ENCODE measurements at regions not wholly inside any gene's neighbourhood (a gene's known extent, or its start where the extent isn't known, plus 50 kb on each side); places are given as distances from the start of the nearest gene placed in this dataset.

DNA sequence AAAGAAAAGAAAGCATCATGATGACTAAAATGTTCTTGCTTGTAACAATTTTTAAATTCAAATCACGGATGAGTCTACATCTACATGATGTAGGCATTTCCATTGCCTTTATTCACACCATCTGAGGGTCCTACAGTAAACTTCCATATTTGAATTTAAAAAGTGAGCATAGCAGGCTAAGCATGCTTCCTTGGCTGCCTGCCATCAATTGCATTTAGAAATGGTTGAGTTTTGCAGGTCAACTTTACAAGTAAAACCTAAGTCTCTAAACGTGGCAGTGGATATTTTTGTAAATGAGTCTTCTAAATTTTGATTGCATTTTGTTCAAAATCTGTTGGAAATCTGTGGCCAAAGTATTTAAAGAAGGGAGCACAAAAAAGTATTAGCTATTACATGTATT lies 136.5 kb upstream of the PTCH1 start:
- H3K27ac ChIP-seq (ENCODE audit: low read depth in 2 of 2, low read length in 2 of 2), result no peak overlapping the region
- H3K36me3 ChIP-seq (ENCODE audit: control insufficient read depth in 2 of 3, insufficient read depth in 3 of 3, low read length in 3 of 3), result no peaks in the 10 kb centered on the region
- no peaks in the 10 kb centered on the region for H3K9me3 ChIP-seq (ENCODE audit: control insufficient read depth in 2 of 3, insufficient read depth in 1 of 3, low read length in 3 of 3)
- intact Hi-C loops (cut with DNase I), result no loop called here
- TF ChIP-seq, protein P1, sequence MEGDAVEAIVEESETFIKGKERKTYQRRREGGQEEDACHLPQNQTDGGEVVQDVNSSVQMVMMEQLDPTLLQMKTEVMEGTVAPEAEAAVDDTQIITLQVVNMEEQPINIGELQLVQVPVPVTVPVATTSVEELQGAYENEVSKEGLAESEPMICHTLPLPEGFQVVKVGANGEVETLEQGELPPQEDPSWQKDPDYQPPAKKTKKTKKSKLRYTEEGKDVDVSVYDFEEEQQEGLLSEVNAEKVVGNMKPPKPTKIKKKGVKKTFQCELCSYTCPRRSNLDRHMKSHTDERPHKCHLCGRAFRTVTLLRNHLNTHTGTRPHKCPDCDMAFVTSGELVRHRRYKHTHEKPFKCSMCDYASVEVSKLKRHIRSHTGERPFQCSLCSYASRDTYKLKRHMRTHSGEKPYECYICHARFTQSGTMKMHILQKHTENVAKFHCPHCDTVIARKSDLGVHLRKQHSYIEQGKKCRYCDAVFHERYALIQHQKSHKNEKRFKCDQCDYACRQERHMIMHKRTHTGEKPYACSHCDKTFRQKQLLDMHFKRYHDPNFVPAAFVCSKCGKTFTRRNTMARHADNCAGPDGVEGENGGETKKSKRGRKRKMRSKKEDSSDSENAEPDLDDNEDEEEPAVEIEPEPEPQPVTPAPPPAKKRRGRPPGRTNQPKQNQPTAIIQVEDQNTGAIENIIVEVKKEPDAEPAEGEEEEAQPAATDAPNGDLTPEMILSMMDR (IDR thresholded peaks at IDR 0.05; ENCODE audit: borderline replicate concordance, extremely low read depth, insufficient read depth), result no peak
- no peak for DNase-seq
- H3K4me1 ChIP-seq (ENCODE audit: control insufficient read depth in 2 of 3, insufficient read depth in 2 of 3, low read depth in 1 of 3, low read length in 3 of 3), result no peaks in the 10 kb centered on the region
- H3K27me3 ChIP-seq (ENCODE audit: control insufficient read depth, insufficient read depth, low read length), result no peaks in the 10 kb centered on the region
- no peak overlapping the region for H3K9ac ChIP-seq (ENCODE audit: low read length in 3 of 3)
- no peak for FAIRE-seq
- H3K4me3 ChIP-seq (ENCODE audit: low read length in 3 of 3), result no peak overlapping the region

DNA sequence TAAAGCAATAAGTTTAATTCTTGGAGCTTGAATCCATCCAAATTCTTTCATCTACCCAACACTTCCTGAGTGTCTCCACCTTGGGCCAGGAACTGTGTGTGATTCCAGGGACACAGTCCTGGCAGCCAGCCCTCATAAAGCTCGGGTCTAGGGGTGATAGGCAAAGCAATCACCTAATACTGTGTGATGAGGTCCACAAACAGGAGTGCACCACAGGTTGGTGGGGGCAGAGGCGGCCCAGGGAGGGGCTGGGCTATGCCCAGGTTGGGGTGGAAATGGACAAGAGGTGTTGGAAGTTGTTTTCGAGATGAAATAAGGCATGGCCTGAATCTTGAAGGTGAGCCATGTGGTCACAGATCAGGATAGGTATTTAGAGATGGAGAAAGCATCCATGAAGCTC lies 133.9 kb upstream of the PTCH1 start:
- Histone ChIP-seq H3K4me1 (ENCODE audit: control insufficient read depth in 2 of 3, insufficient read depth in 2 of 3, low read depth in 1 of 3, low read length in 3 of 3) (no peaks in the 10 kb centered on the region), H3K36me3 (ENCODE audit: control insufficient read depth in 2 of 3, insufficient read depth in 3 of 3, low read length in 3 of 3) (no peaks in the 10 kb centered on the region), H3K27me3 (ENCODE audit: control insufficient read depth, insufficient read depth, low read length) (no peaks in the 10 kb centered on the region), H3K4me3 (ENCODE audit: low read length in 3 of 3) (no peak overlapping the region), H3K27ac (ENCODE audit: low read depth in 2 of 2, low read length in 2 of 2) (no peak overlapping the region), H3K9me3 (ENCODE audit: control insufficient read depth in 2 of 3, insufficient read depth in 1 of 3, low read length in 3 of 3) (no peaks in the 10 kb centered on the region), H3K9ac (ENCODE audit: low read length in 3 of 3) (no peak overlapping the region)
- intact Hi-C loops (cut with DNase I), result no loop called here
- DNase-seq, result no peak
- TF ChIP-seq, protein P1 (IDR thresholded peaks at IDR 0.05; ENCODE audit: borderline replicate concordance, extremely low read depth, insufficient read depth), result no peak
- FAIRE-seq, result no peak

DNA sequence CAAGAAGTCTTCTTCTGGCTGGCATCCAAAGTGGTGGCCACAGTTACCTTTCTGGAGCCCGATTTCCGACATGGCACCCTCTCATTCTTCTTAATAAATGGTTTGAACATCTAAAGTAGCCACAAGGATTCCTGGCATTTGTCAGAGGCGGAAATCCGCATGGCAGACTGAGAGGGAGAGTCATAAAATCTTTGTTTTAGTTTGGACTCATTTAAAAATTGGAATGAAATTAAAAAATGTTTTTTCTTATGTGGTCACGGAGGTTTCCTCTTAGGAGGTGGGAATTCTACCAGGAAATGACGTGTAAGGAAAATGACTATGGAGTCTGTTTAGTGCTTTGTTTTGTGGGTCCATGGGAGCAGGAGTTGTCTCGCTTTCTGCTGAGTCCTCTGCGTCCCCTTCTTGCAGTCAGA lies 133.0 kb upstream of the PTCH1 start:
- no peak overlapping the region for H3K9ac ChIP-seq (ENCODE audit: low read length in 3 of 3)
- H3K4me1 ChIP-seq (ENCODE audit: control insufficient read depth in 2 of 3, insufficient read depth in 2 of 3, low read depth in 1 of 3, low read length in 3 of 3), result no peaks in the 10 kb centered on the region
- no peak overlapping the region for H3K4me3 ChIP-seq (ENCODE audit: low read length in 3 of 3)
- intact Hi-C loops (cut with DNase I), result no loop called here
- FAIRE-seq (no peak), DNase-seq (no peak)
- no peak overlapping the region for H3K27ac ChIP-seq (ENCODE audit: low read depth in 2 of 2, low read length in 2 of 2)
- H3K9me3 ChIP-seq (ENCODE audit: control insufficient read depth in 2 of 3, insufficient read depth in 1 of 3, low read length in 3 of 3), result no peaks in the 10 kb centered on the region
- no peaks in the 10 kb centered on the region for H3K36me3 ChIP-seq (ENCODE audit: control insufficient read depth in 2 of 3, insufficient read depth in 3 of 3, low read length in 3 of 3)
- TF ChIP-seq, protein P1 (IDR thresholded peaks at IDR 0.05; ENCODE audit: borderline replicate concordance, extremely low read depth, insufficient read depth), result no peak
- no peaks in the 10 kb centered on the region for H3K27me3 ChIP-seq (ENCODE audit: control insufficient read depth, insufficient read depth, low read length)

- TF ChIP-seq, protein P1 (IDR thresholded peaks at IDR 0.05; ENCODE audit: borderline replicate concordance, extremely low read depth, insufficient read depth), result no peak
- no peaks in the 10 kb centered on the region for H3K4me1 ChIP-seq (ENCODE audit: control insufficient read depth in 2 of 3, insufficient read depth in 2 of 3, low read depth in 1 of 3, low read length in 3 of 3)
- H3K27ac ChIP-seq (ENCODE audit: low read depth in 2 of 2, low read length in 2 of 2), result no peak overlapping the region
- no peak overlapping the region for H3K4me3 ChIP-seq (ENCODE audit: low read length in 3 of 3)
- no peaks in the 10 kb centered on the region for H3K27me3 ChIP-seq (ENCODE audit: control insufficient read depth, insufficient read depth, low read length)
- no peaks in the 10 kb centered on the region for H3K9me3 ChIP-seq (ENCODE audit: control insufficient read depth in 2 of 3, insufficient read depth in 1 of 3, low read length in 3 of 3)
- no peak for FAIRE-seq
- DNase-seq, result no peak
- H3K9ac ChIP-seq (ENCODE audit: low read length in 3 of 3), result no peak overlapping the region
- intact Hi-C loops (cut with DNase I), result no loop called here
- H3K36me3 ChIP-seq (ENCODE audit: control insufficient read depth in 2 of 3, insufficient read depth in 3 of 3, low read length in 3 of 3), result no peaks in the 10 kb centered on the region
Measured at GRCh38 chr9:95648225-95648624, 131.5 kb upstream of the PTCH1 start.

All from kidney (tissue), 13 donors.